A549 (cell line): ENCODE measurements at regions not wholly inside any gene's neighbourhood (a gene's known extent, or its start where the extent isn't known, plus 50 kb on each side); places are given as distances from the start of the nearest gene placed in this dataset.

Experiments used
- ATAC-seq, 2 experiments: fragments of 200-7000 bp in 1 of 2; fragments of >200 bp in 1 of 2; cut with Nextera tagmentation in 1 of 2; cut with Tn5 transposase in 1 of 2; 3 replicates each; pipeline versions ENCODE4 v1.8.0 to v1.9.1; 2018 to 2020; ENCODE audit warnings: mild to moderate bottlenecking in 1 of 2, moderate library complexity in 1 of 2
- CTCF ChIA-PET: fragments of 300-600 bp; sonication (Branson Sonifier 250); formaldehyde crosslinking; extraction: SDS; loops from one replicate; lab custom pipeline; 2021; ENCODE audit warnings: antibody characterized with exemption, inconsistent platforms; lab: Yijun Ruan, JAX
- POLR2A ChIA-PET: fragments of 350-600 bp; formaldehyde crosslinking; extraction: SDS; loops from one replicate; lab custom pipeline; 2021; ENCODE audit warnings: antibody characterized with exemption, inconsistent platforms; lab: Yijun Ruan, JAX
- DNase-seq, 2 experiments: peaks; one replicate each; pipeline versions ENCODE4 v3.0.0 to v3.0.0-alpha.2; 2011 to 2016; ENCODE audit warnings: low read depth in 1 of 2, low spot score in 1 of 2
- FAIRE-seq: peaks from 2 replicates; lab custom pipeline; 2011; peaks lifted over from hg19 to GRCh38; lab: Jason Lieb, UNC
- H3K27ac ChIP-seq, 2 experiments: fragments of >200 bp; sonication (Bioruptor Twin); formaldehyde crosslinking; 3 replicates each; pipeline ENCODE4 v1.5.1; 2016 to 2017
- H3K4me1 ChIP-seq: fragments of >200 bp; sonication (Bioruptor Twin); formaldehyde crosslinking; 3 replicates; pipeline ENCODE4 v1.6.1; 2016
- H3K4me2 ChIP-seq: fragments of >200 bp; sonication (Bioruptor Twin); formaldehyde crosslinking; 3 replicates; pipeline ENCODE4 v1.6.1; 2016
- H3K4me3 ChIP-seq: fragments of >200 bp; sonication (Bioruptor Twin); formaldehyde crosslinking; 3 replicates; pipeline ENCODE4 v1.5.1; 2016
- H3K9me3 ChIP-seq: fragments of >200 bp; sonication (Bioruptor Twin); formaldehyde crosslinking; 3 replicates; pipeline ENCODE4 v1.6.1; 2016
- ATOH8 ChIP-seq: fragments of 250-450 bp; sonication (Bioruptor Pico); IDR thresholded peaks from 2 replicates; pipeline ENCODE4 v1.5.0; 2020; ENCODE audit warnings: low read depth, mild to moderate bottlenecking, moderate library complexity
- CBX8 ChIP-seq: fragments of 200-600 bp; sonication (generic); IDR thresholded peaks from 2 replicates; pipeline ENCODE4 v1.6.1; 2016
- CEBPB ChIP-seq, 2 experiments: fragments of >200 bp in 1 of 2; sonication (Bioruptor Twin) in 1 of 2; formaldehyde crosslinking in 1 of 2; IDR thresholded peaks; 2 replicates each; pipeline ENCODE4 v1.6.1; 2012 to 2016
- CHD2 ChIP-seq: fragments of 150-350 bp; IDR thresholded peaks from 2 replicates; pipeline ENCODE4 v1.6.1; 2014; ENCODE audit warnings: low read length; ENCODE audit not compliant: partially characterized antibody
- CHD4 ChIP-seq: fragments of 200-600 bp; sonication (generic); IDR thresholded peaks from 2 replicates; pipeline ENCODE4 v1.6.1; 2016; ENCODE audit warnings: antibody characterized with exemption, mild to moderate bottlenecking, borderline replicate concordance
- CTCF ChIP-seq: fragments of >200 bp; sonication (Bioruptor Twin); formaldehyde crosslinking; IDR thresholded peaks from 3 replicates; pipeline ENCODE4 v1.5.1; 2016
- FOSL2 ChIP-seq, 2 experiments: fragments of 450-650 bp in 1 of 2; fragments of >200 bp in 1 of 2; sonication (Bioruptor Twin) in 1 of 2; formaldehyde crosslinking; IDR thresholded peaks; 2 replicates each; pipeline versions ENCODE4 v1.5.0 to v1.6.1; 2016 to 2020; ENCODE audit warnings: mild to moderate bottlenecking in 1 of 2, moderate library complexity in 1 of 2
- HDAC2 ChIP-seq: fragments of 200-600 bp; sonication (generic); IDR thresholded peaks from 2 replicates; pipeline ENCODE4 v1.6.1; 2016
- HEYL ChIP-seq: fragments of 250-450 bp; sonication (Bioruptor Pico); IDR thresholded peaks from 2 replicates; pipeline ENCODE4 v1.8.0; 2021; ENCODE audit warnings: mild to moderate bottlenecking, moderate library complexity
- HOXB13 ChIP-seq: fragments of 250-450 bp; sonication (Bioruptor Pico); IDR thresholded peaks from 2 replicates; pipeline ENCODE4 v1.5.0; 2020; ENCODE audit warnings: low read depth, mild to moderate bottlenecking, moderate library complexity
- JUN ChIP-seq, 2 experiments: fragments of >200 bp; sonication (Bioruptor Twin); formaldehyde crosslinking; IDR thresholded peaks; 2 replicates in 1 of 2; 3 replicates in 1 of 2; pipeline ENCODE4 v1.6.1; 2016 to 2017
- MAFK ChIP-seq: fragments of 450-650 bp; IDR thresholded peaks from 2 replicates; pipeline ENCODE4 v1.6.1; 2014; ENCODE audit not compliant: partially characterized antibody
- MAZ ChIP-seq: fragments of 150-350 bp; IDR thresholded peaks from 2 replicates; pipeline ENCODE4 v1.6.1; 2014; ENCODE audit warnings: antibody characterized with exemption, low read depth, low read length, borderline replicate concordance
- NR3C1 ChIP-seq: fragments of >200 bp; sonication (Bioruptor Twin); formaldehyde crosslinking; IDR thresholded peaks from 3 replicates; pipeline ENCODE4 v1.6.1; 2017
- PHF8 ChIP-seq: fragments of 200-600 bp; sonication (generic); IDR thresholded peaks from 2 replicates; pipeline ENCODE4 v1.6.1; 2016; ENCODE audit warnings: low read depth, mild to moderate bottlenecking, antibody characterized with exemption, moderate library complexity, borderline replicate concordance
- POLR2A ChIP-seq: IDR thresholded peaks from 2 replicates; pipeline ENCODE4 v1.6.1; 2012; ENCODE audit warnings: mild to moderate bottlenecking, low read length
- POLR2AphosphoS2 ChIP-seq: conservative IDR thresholded peaks from 2 replicates; pipeline ENCODE4 v1.6.1; 2012; ENCODE audit warnings: low read length, improper control_type of control experiment, inconsistent platforms
- ZC3H11A ChIP-seq: fragments of 450-650 bp; IDR thresholded peaks from 2 replicates; pipeline ENCODE4 v1.6.1; 2014; ENCODE audit warnings: antibody characterized with exemption, mild to moderate bottlenecking
- ZNF302 ChIP-seq: fragments of 250-450 bp; sonication (Bioruptor Pico); IDR thresholded peaks from 2 replicates; pipeline ENCODE4 v1.9.0; 2021; ENCODE audit warnings: inconsistent platforms, mild to moderate bottlenecking, moderate library complexity
- ZSCAN20 ChIP-seq: fragments of 250-450 bp; sonication (Bioruptor Pico); IDR thresholded peaks from 2 replicates; pipeline ENCODE4 v1.8.0; 2022; ENCODE audit warnings: mild to moderate bottlenecking, moderate library complexity
- WGBS: methylation state at CpG from one replicate; pipeline ENCODE4 v1.1.6; 2017; ENCODE audit errors: missing lambda C conversion rate; 5-methylcytosine and 5-hydroxymethylcytosine counted together
- TF ChIP-seq, protein P1 (sequence below): fragments of 200-600 bp; sonication (generic); IDR thresholded peaks from 2 replicates; pipeline ENCODE4 v1.6.1; 2016; ENCODE audit warnings: antibody characterized with exemption, mild to moderate bottlenecking, moderate library complexity
- TF ChIP-seq, protein P2 (sequence below): IDR thresholded peaks from 2 replicates; pipeline ENCODE4 v1.6.1; 2012
- TF ChIP-seq, protein P3 (sequence below): IDR thresholded peaks from 2 replicates; pipeline ENCODE4 v1.6.1; 2012; ENCODE audit warnings: low read depth, borderline replicate concordance

- H3K9me3 ChIP-seq = no peaks in the 10 kb centered on the region
- 86% methylated on average over 17 of the region's 21 CpGs for WGBS
- TF ChIP-seq CHD2 (no peak), FOSL2 (IDR thresholded peaks at IDR 0.05) (no peak), FOSL2 (CRISPR knock-in tag; IDR thresholded peaks at IDR 0.05) (no peak), JUN (IDR thresholded peaks at IDR 0.05) (no peak), NR3C1 (no peak)
- TF ChIP-seq, all 56 proteins: peak for 0
- Histone ChIP-seq H3K4me1 (peaks cover 5% of the 10 kb centered on the region; the same call in 1 of the 3 replicates), H3K4me3 (no peak overlapping the region), H3K27ac (no peak overlapping the region), H3K4me2 (no peak overlapping the region)
- ChIA-PET POLR2A (no interaction called here), CTCF (no interaction called here)
- ATAC-seq = no peak
- DNase-seq = no peak
- FAIRE-seq = no peak
These were observed 1087.5 kb downstream of the BRD1 start for GRCh38 chr22:48740086-48740730.

- FAIRE-seq = no peak
- Histone ChIP-seq H3K9me3 (no peaks in the 10 kb centered on the region), H3K27ac (no peak overlapping the region), H3K4me3 (no peak overlapping the region), H3K4me1 (peaks cover 7% of the 10 kb centered on the region; the same call in 1 of the 3 replicates), H3K4me2 (no peak overlapping the region)
- TF ChIP-seq CEBPB (IDR thresholded peaks at IDR 0.05) (no peak), CHD4 (no peak), HOXB13 (CRISPR knock-in tag) (no peak), POLR2A (no peak), HEYL (CRISPR knock-in tag) (no peak), MAFK (no peak), CBX8 (no peak), MAZ (no peak), CTCF (no peak), ATOH8 (CRISPR knock-in tag) (no peak), ZNF302 (CRISPR knock-in tag) (no peak), ZSCAN20 (CRISPR knock-in tag) (no peak), PHF8 (no peak), CHD2 (no peak), ZC3H11A (no peak), HDAC2 (no peak), POLR2AphosphoS2 (no peak)
- TF ChIP-seq, protein P1, sequence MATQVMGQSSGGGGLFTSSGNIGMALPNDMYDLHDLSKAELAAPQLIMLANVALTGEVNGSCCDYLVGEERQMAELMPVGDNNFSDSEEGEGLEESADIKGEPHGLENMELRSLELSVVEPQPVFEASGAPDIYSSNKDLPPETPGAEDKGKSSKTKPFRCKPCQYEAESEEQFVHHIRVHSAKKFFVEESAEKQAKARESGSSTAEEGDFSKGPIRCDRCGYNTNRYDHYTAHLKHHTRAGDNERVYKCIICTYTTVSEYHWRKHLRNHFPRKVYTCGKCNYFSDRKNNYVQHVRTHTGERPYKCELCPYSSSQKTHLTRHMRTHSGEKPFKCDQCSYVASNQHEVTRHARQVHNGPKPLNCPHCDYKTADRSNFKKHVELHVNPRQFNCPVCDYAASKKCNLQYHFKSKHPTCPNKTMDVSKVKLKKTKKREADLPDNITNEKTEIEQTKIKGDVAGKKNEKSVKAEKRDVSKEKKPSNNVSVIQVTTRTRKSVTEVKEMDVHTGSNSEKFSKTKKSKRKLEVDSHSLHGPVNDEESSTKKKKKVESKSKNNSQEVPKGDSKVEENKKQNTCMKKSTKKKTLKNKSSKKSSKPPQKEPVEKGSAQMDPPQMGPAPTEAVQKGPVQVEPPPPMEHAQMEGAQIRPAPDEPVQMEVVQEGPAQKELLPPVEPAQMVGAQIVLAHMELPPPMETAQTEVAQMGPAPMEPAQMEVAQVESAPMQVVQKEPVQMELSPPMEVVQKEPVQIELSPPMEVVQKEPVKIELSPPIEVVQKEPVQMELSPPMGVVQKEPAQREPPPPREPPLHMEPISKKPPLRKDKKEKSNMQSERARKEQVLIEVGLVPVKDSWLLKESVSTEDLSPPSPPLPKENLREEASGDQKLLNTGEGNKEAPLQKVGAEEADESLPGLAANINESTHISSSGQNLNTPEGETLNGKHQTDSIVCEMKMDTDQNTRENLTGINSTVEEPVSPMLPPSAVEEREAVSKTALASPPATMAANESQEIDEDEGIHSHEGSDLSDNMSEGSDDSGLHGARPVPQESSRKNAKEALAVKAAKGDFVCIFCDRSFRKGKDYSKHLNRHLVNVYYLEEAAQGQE = no peak
- TF ChIP-seq, protein P2, sequence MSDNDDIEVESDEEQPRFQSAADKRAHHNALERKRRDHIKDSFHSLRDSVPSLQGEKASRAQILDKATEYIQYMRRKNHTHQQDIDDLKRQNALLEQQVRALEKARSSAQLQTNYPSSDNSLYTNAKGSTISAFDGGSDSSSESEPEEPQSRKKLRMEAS = no peak
- TF ChIP-seq, protein P3, sequence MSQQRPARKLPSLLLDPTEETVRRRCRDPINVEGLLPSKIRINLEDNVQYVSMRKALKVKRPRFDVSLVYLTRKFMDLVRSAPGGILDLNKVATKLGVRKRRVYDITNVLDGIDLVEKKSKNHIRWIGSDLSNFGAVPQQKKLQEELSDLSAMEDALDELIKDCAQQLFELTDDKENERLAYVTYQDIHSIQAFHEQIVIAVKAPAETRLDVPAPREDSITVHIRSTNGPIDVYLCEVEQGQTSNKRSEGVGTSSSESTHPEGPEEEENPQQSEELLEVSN = no peak
- CTCF ChIA-PET = no interaction called here
- no peak for ATAC-seq
- POLR2A ChIA-PET = no interaction called here
- no peak for DNase-seq
- WGBS = 85% methylated on average over 21 of the region's 23 CpGs
These were observed 1088.2 kb downstream of the BRD1 start for GRCh38 chr22:48739348-48740085.
